Lower lobe of right lung (tissue), 2 donors: ENCODE measurements at regions not wholly inside any gene's neighbourhood (a gene's known extent, or its start where the extent isn't known, plus 50 kb on each side); places are given as distances from the start of the nearest gene placed in this dataset.
"Not testable (repeated sequence)": the region's sequence is repeated elsewhere in the genome, so short reads cannot be mapped to it uniquely, and the experiment has no call there.

Experiments
- ATAC-seq, 2 donors: fragments of 200-7000 bp; cut with Tn5 transposase; one replicate each; pipeline ENCODE4 v1.9.1; 2020 to 2022; ENCODE audit warnings: mild to moderate bottlenecking in 2 of 2, moderate library complexity in 2 of 2
- DNase-seq: peaks from one replicate; pipeline ENCODE4 v3.0.0-alpha.2; 2020
- H3K27ac ChIP-seq: fragments of 200-600 bp; one replicate; pipeline ENCODE4 v1.8.0; 2022
- H3K27me3 ChIP-seq: fragments of 200-600 bp; one replicate; pipeline ENCODE4 v1.8.0; 2022; ENCODE audit warnings: low read depth
- H3K36me3 ChIP-seq: fragments of 200-600 bp; one replicate; pipeline ENCODE4 v1.8.0; 2022; ENCODE audit warnings: mild to moderate bottlenecking
- H3K4me1 ChIP-seq: fragments of 200-600 bp; one replicate; pipeline ENCODE4 v1.8.0; 2022
- H3K4me3 ChIP-seq: fragments of 200-600 bp; one replicate; pipeline ENCODE4 v1.8.0; 2022; ENCODE audit warnings: mild to moderate bottlenecking
- H3K9me3 ChIP-seq: fragments of 200-600 bp; one replicate; pipeline ENCODE4 v1.8.0; 2022
- CTCF ChIP-seq: fragments of 200-600 bp; IDR thresholded peaks from one replicate; pipeline ENCODE4 v1.8.0; 2022; ENCODE audit warnings: antibody characterized with exemption, mild to moderate bottlenecking
- intact Hi-C: fragments of 100-400 bp; cut with DNase I; formaldehyde crosslinking; loops from one replicate; pipeline ENCODE4 v1.11.0; 2022
- donor health status: DM: no; HTN: yes; CAD: no; lungs with severe emphysema.

GRCh38 chr6:85237478-85237877 is 212.4 kb upstream of the NT5E start:
- Histone ChIP-seq H3K4me3 (no peak overlapping the region), H3K36me3 (no peaks in the 10 kb centered on the region), H3K27me3 (no peaks in the 10 kb centered on the region), H3K9me3 (no peaks in the 10 kb centered on the region), H3K27ac (no peak overlapping the region), H3K4me1 (no peaks in the 10 kb centered on the region)
- DNase-seq (no peak), ATAC-seq (no peak)
- intact Hi-C loops, result no loop called here
- no peak for TF ChIP-seq CTCF

GRCh38 chr6:85236636-85237035 is 213.2 kb upstream of the NT5E start:
- no peak overlapping the region for H3K27ac ChIP-seq
- H3K36me3 ChIP-seq, result no peaks in the 10 kb centered on the region
- intact Hi-C loops, result no loop called here
- H3K9me3 ChIP-seq, result no peaks in the 10 kb centered on the region
- no peak for DNase-seq
- H3K27me3 ChIP-seq, result no peaks in the 10 kb centered on the region
- TF ChIP-seq CTCF, result no peak
- H3K4me1 ChIP-seq, result no peaks in the 10 kb centered on the region
- H3K4me3 ChIP-seq, result no peak overlapping the region
- ATAC-seq, result no peak

- H3K4me3 ChIP-seq, H3K36me3 ChIP-seq, H3K4me1 ChIP-seq, intact Hi-C loops, H3K27ac ChIP-seq, H3K27me3 ChIP-seq, ATAC-seq, H3K9me3 ChIP-seq, DNase-seq: not testable (repeated sequence)
Measured at GRCh38 chr6:85227345-85227744, 222.5 kb upstream of the NT5E start.

GRCh38 chr6:85212794-85213193 is 237.1 kb upstream of the NT5E start:
- H3K4me1 ChIP-seq, H3K36me3 ChIP-seq, H3K9me3 ChIP-seq, H3K27ac ChIP-seq, H3K4me3 ChIP-seq, H3K27me3 ChIP-seq, intact Hi-C loops, DNase-seq, ATAC-seq: not testable (repeated sequence)

- no peaks in the 10 kb centered on the region for H3K27me3 ChIP-seq
- no peaks in the 10 kb centered on the region for H3K4me1 ChIP-seq
- no peak overlapping the region for H3K4me3 ChIP-seq
- H3K9me3 ChIP-seq, result no peaks in the 10 kb centered on the region
- H3K27ac ChIP-seq, result no peak overlapping the region
- ATAC-seq, result no peak
- DNase-seq, result no peak
- H3K36me3 ChIP-seq, result no peaks in the 10 kb centered on the region
- intact Hi-C loops, result no loop called here
- no peak for TF ChIP-seq CTCF
Measured at GRCh38 chr6:85195243-85195642, 254.6 kb upstream of the NT5E start.

- Histone ChIP-seq H3K27me3 (no peaks in the 10 kb centered on the region), H3K36me3 (no peaks in the 10 kb centered on the region), H3K4me3 (no peak overlapping the region), H3K27ac (no peak overlapping the region), H3K9me3 (peaks cover 4% of the 10 kb centered on the region), H3K4me1 (no peaks in the 10 kb centered on the region)
- DNase-seq (no peak), ATAC-seq (no peak)
- intact Hi-C loops, result no loop called here
- no peak for TF ChIP-seq CTCF
Measured at GRCh38 chr6:85193339-85193738, 256.5 kb upstream of the NT5E start.

GRCh38 chr6:85192596-85192995 is 257.3 kb upstream of the NT5E start:
- Histone ChIP-seq H3K9me3 (peaks cover 4% of the 10 kb centered on the region), H3K27me3 (no peaks in the 10 kb centered on the region), H3K4me1 (no peaks in the 10 kb centered on the region), H3K4me3 (no peak overlapping the region), H3K36me3 (no peaks in the 10 kb centered on the region), H3K27ac (no peak overlapping the region)
- ATAC-seq, result no peak
- no peak for TF ChIP-seq CTCF
- intact Hi-C loops, result no loop called here
- DNase-seq, result no peak
